ENCODE measurements at regions not wholly inside any gene's neighbourhood (a gene's known extent, or its start where the extent isn't known, plus 50 kb on each side); places are given as distances from the start of the nearest gene placed in this dataset.

DNA sequence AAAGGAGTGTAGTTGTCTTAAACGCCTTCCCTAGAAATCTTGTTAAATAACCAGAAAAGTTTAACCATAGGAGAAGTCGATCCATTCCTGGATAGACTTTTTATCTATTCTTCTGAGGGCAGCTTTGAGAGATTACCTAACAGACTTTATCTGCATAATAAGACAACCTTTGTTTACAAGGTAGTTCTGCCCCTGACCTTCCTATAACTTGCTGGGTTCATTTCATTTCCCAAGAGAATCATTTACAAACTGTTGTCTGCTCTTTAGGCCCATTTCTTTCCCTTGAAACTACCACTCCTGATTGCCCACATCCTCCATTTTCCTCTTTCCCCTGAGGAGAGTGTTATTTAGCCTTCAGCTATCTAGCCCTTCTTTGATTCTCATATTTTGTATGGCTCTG is 65.9 kb upstream of the VPS13A start:
- H3K4me3 ChIP-seq (ENCODE audit: control insufficient read depth, low read depth, low read length), result no peak overlapping the region
- no peak for TF ChIP-seq CTCF (IDR thresholded peaks at IDR 0.05; ENCODE audit: control insufficient read depth, insufficient read depth, low read depth, low read length, missing control alignments)
- DNase-seq (ENCODE audit: low read depth), result no peak

GRCh38 chr9:77125665-77126064 is 51.7 kb upstream of the VPS13A start:
- H3K4me3 ChIP-seq (ENCODE audit: control insufficient read depth, low read depth, low read length), result no peak overlapping the region
- no peak for DNase-seq (ENCODE audit: low read depth)
- no peak for TF ChIP-seq CTCF (IDR thresholded peaks at IDR 0.05; ENCODE audit: control insufficient read depth, insufficient read depth, low read depth, low read length, missing control alignments)

GRCh38 chr9:77127071-77127470 is 50.3 kb upstream of the VPS13A start:
- DNase-seq (ENCODE audit: low read depth), result no peak
- no peak for TF ChIP-seq CTCF (IDR thresholded peaks at IDR 0.05; ENCODE audit: control insufficient read depth, insufficient read depth, low read depth, low read length, missing control alignments)
- H3K4me3 ChIP-seq (ENCODE audit: control insufficient read depth, low read depth, low read length), result no peak overlapping the region
